ENCODE measurements at regions not wholly inside any gene's neighbourhood (a gene's known extent, or its start where the extent isn't known, plus 50 kb on each side); places are given as distances from the start of the nearest gene placed in this dataset.

GRCh38 chr3:162029736-162030135 is 533.1 kb downstream of the OTOL1 start:
- H3K36me3 ChIP-seq (ENCODE audit: control insufficient read depth, insufficient read depth, low read length) = no peaks in the 10 kb centered on the region
- WGBS (ENCODE audit: insufficient coverage, low lambda C conversion rate) = no CpG with 5 or more reads among the region's 3 CpGs
- H3K27me3 ChIP-seq (ENCODE audit: control insufficient read depth, insufficient read depth, low read length) = no peaks in the 10 kb centered on the region
- H3K9me3 ChIP-seq (ENCODE audit: control insufficient read depth, low read depth, low read length) = no peaks in the 10 kb centered on the region
- H3K27ac ChIP-seq (ENCODE audit: low read length) = no peak overlapping the region
- H3K4me3 ChIP-seq (ENCODE audit: low read length) = no peak overlapping the region
- H3K4me1 ChIP-seq (ENCODE audit: control insufficient read depth, insufficient read depth, low read length) = no peaks in the 10 kb centered on the region
- no peak for DNase-seq

- WGBS (ENCODE audit: insufficient coverage, low lambda C conversion rate) = 86% methylated on average over 1 of the region's 2 CpGs
Measured at GRCh38 chr3:162034368-162034767, 537.8 kb downstream of the OTOL1 start.

GRCh38 chr3:162041622-162042021 is 545.0 kb downstream of the OTOL1 start:
- no peaks in the 10 kb centered on the region for H3K27me3 ChIP-seq (ENCODE audit: control insufficient read depth, insufficient read depth, low read length)
- DNase-seq = no peak
- no peaks in the 10 kb centered on the region for H3K36me3 ChIP-seq (ENCODE audit: control insufficient read depth, insufficient read depth, low read length)
- H3K4me1 ChIP-seq (ENCODE audit: control insufficient read depth, insufficient read depth, low read length) = no peaks in the 10 kb centered on the region
- no peaks in the 10 kb centered on the region for H3K9me3 ChIP-seq (ENCODE audit: control insufficient read depth, low read depth, low read length)
- no peak overlapping the region for H3K27ac ChIP-seq (ENCODE audit: low read length)
- no CpG with 5 or more reads among the region's 1 CpG for WGBS (ENCODE audit: insufficient coverage, low lambda C conversion rate)
- H3K4me3 ChIP-seq (ENCODE audit: low read length) = no peak overlapping the region

More at GRCh38 chr3:162034368-162034767, 537.8 kb downstream of the OTOL1 start:
- no peaks in the 10 kb centered on the region for H3K4me1 ChIP-seq (ENCODE audit: control insufficient read depth, insufficient read depth, low read length)
- no peak overlapping the region for H3K4me3 ChIP-seq (ENCODE audit: low read length)
- DNase-seq = no peak
- H3K27ac ChIP-seq (ENCODE audit: low read length) = no peak overlapping the region
- H3K27me3 ChIP-seq (ENCODE audit: control insufficient read depth, insufficient read depth, low read length) = no peaks in the 10 kb centered on the region
- no peaks in the 10 kb centered on the region for H3K9me3 ChIP-seq (ENCODE audit: control insufficient read depth, low read depth, low read length)
- H3K36me3 ChIP-seq (ENCODE audit: control insufficient read depth, insufficient read depth, low read length) = no peaks in the 10 kb centered on the region

GRCh38 chr3:162052636-162053035 is 556.0 kb downstream of the OTOL1 start:
- Histone ChIP-seq H3K9me3 (ENCODE audit: control insufficient read depth, low read depth, low read length) (no peaks in the 10 kb centered on the region), H3K27me3 (ENCODE audit: control insufficient read depth, insufficient read depth, low read length) (no peaks in the 10 kb centered on the region), H3K4me3 (ENCODE audit: low read length) (no peak overlapping the region), H3K27ac (ENCODE audit: low read length) (no peak overlapping the region), H3K36me3 (ENCODE audit: control insufficient read depth, insufficient read depth, low read length) (no peaks in the 10 kb centered on the region), H3K4me1 (ENCODE audit: control insufficient read depth, insufficient read depth, low read length) (no peaks in the 10 kb centered on the region)
- no peak for DNase-seq

- no peaks in the 10 kb centered on the region for H3K4me1 ChIP-seq (ENCODE audit: control insufficient read depth, insufficient read depth, low read length)
- WGBS (ENCODE audit: insufficient coverage, low lambda C conversion rate) = 100% methylated on average over 2 of the region's 2 CpGs
- H3K9me3 ChIP-seq (ENCODE audit: control insufficient read depth, low read depth, low read length) = no peaks in the 10 kb centered on the region
- no peaks in the 10 kb centered on the region for H3K27me3 ChIP-seq (ENCODE audit: control insufficient read depth, insufficient read depth, low read length)
- no peaks in the 10 kb centered on the region for H3K36me3 ChIP-seq (ENCODE audit: control insufficient read depth, insufficient read depth, low read length)
- DNase-seq = no peak
- no peak overlapping the region for H3K27ac ChIP-seq (ENCODE audit: low read length)
- H3K4me3 ChIP-seq (ENCODE audit: low read length) = no peak overlapping the region
Measured at GRCh38 chr3:162072656-162073164, 576.1 kb downstream of the OTOL1 start.

- no peaks in the 10 kb centered on the region for H3K9me3 ChIP-seq (ENCODE audit: control insufficient read depth, low read depth, low read length)
- no peaks in the 10 kb centered on the region for H3K36me3 ChIP-seq (ENCODE audit: control insufficient read depth, insufficient read depth, low read length)
- WGBS (ENCODE audit: insufficient coverage, low lambda C conversion rate) = 86% methylated on average over 1 of the region's 4 CpGs
- no peaks in the 10 kb centered on the region for H3K4me1 ChIP-seq (ENCODE audit: control insufficient read depth, insufficient read depth, low read length)
- H3K27me3 ChIP-seq (ENCODE audit: control insufficient read depth, insufficient read depth, low read length) = no peaks in the 10 kb centered on the region
- H3K4me3 ChIP-seq (ENCODE audit: low read length) = no peak overlapping the region
- H3K27ac ChIP-seq (ENCODE audit: low read length) = no peak overlapping the region
- DNase-seq = no peak
Measured at GRCh38 chr3:162073422-162073975, 576.9 kb downstream of the OTOL1 start.

- H3K36me3 ChIP-seq (ENCODE audit: control insufficient read depth, insufficient read depth, low read length) = no peaks in the 10 kb centered on the region
- no peak overlapping the region for H3K27ac ChIP-seq (ENCODE audit: low read length)
- no peaks in the 10 kb centered on the region for H3K4me1 ChIP-seq (ENCODE audit: control insufficient read depth, insufficient read depth, low read length)
- H3K4me3 ChIP-seq (ENCODE audit: low read length) = no peak overlapping the region
- no peaks in the 10 kb centered on the region for H3K27me3 ChIP-seq (ENCODE audit: control insufficient read depth, insufficient read depth, low read length)
- no peaks in the 10 kb centered on the region for H3K9me3 ChIP-seq (ENCODE audit: control insufficient read depth, low read depth, low read length)
- no CpG with 5 or more reads among the region's 3 CpGs for WGBS (ENCODE audit: insufficient coverage, low lambda C conversion rate)
- DNase-seq = no peak
Measured at GRCh38 chr3:162077108-162077507, 580.5 kb downstream of the OTOL1 start.

- Histone ChIP-seq H3K9me3 (ENCODE audit: control insufficient read depth, low read depth, low read length) (no peaks in the 10 kb centered on the region), H3K27me3 (ENCODE audit: control insufficient read depth, insufficient read depth, low read length) (no peaks in the 10 kb centered on the region), H3K4me1 (ENCODE audit: control insufficient read depth, insufficient read depth, low read length) (no peaks in the 10 kb centered on the region), H3K27ac (ENCODE audit: low read length) (no peak overlapping the region), H3K4me3 (ENCODE audit: low read length) (no peak overlapping the region), H3K36me3 (ENCODE audit: control insufficient read depth, insufficient read depth, low read length) (no peaks in the 10 kb centered on the region)
- DNase-seq = no peak
- WGBS (ENCODE audit: insufficient coverage, low lambda C conversion rate) = 80% methylated on average over 2 of the region's 5 CpGs
Measured at GRCh38 chr3:162082516-162082915, 585.9 kb downstream of the OTOL1 start.

- H3K4me1 ChIP-seq (ENCODE audit: control insufficient read depth, insufficient read depth, low read length) = no peaks in the 10 kb centered on the region
- no peaks in the 10 kb centered on the region for H3K27me3 ChIP-seq (ENCODE audit: control insufficient read depth, insufficient read depth, low read length)
- no peaks in the 10 kb centered on the region for H3K36me3 ChIP-seq (ENCODE audit: control insufficient read depth, insufficient read depth, low read length)
- no peaks in the 10 kb centered on the region for H3K9me3 ChIP-seq (ENCODE audit: control insufficient read depth, low read depth, low read length)
- H3K4me3 ChIP-seq (ENCODE audit: low read length) = no peak overlapping the region
- 95% methylated on average over 3 of the region's 3 CpGs for WGBS (ENCODE audit: insufficient coverage, low lambda C conversion rate)
- DNase-seq = no peak
- H3K27ac ChIP-seq (ENCODE audit: low read length) = no peak overlapping the region
Measured at GRCh38 chr3:162087361-162087760, 590.8 kb downstream of the OTOL1 start.

- WGBS (ENCODE audit: insufficient coverage, low lambda C conversion rate) = 100% methylated on average over 1 of the region's 3 CpGs
- H3K27ac ChIP-seq (ENCODE audit: low read length) = no peak overlapping the region
- no peaks in the 10 kb centered on the region for H3K4me1 ChIP-seq (ENCODE audit: control insufficient read depth, insufficient read depth, low read length)
- H3K36me3 ChIP-seq (ENCODE audit: control insufficient read depth, insufficient read depth, low read length) = no peaks in the 10 kb centered on the region
- no peaks in the 10 kb centered on the region for H3K27me3 ChIP-seq (ENCODE audit: control insufficient read depth, insufficient read depth, low read length)
- DNase-seq = no peak
- no peak overlapping the region for H3K4me3 ChIP-seq (ENCODE audit: low read length)
- H3K9me3 ChIP-seq (ENCODE audit: control insufficient read depth, low read depth, low read length) = no peaks in the 10 kb centered on the region
Measured at GRCh38 chr3:162092751-162093150, 596.1 kb downstream of the OTOL1 start.

GRCh38 chr3:162094301-162094700 is 597.7 kb downstream of the OTOL1 start:
- no peaks in the 10 kb centered on the region for H3K36me3 ChIP-seq (ENCODE audit: control insufficient read depth, insufficient read depth, low read length)
- no CpG with 5 or more reads among the region's 3 CpGs for WGBS (ENCODE audit: insufficient coverage, low lambda C conversion rate)

More at GRCh38 chr3:162094301-162094700, 597.7 kb downstream of the OTOL1 start:
- Histone ChIP-seq H3K4me3 (ENCODE audit: low read length) (no peak overlapping the region), H3K4me1 (ENCODE audit: control insufficient read depth, insufficient read depth, low read length) (no peaks in the 10 kb centered on the region), H3K27me3 (ENCODE audit: control insufficient read depth, insufficient read depth, low read length) (no peaks in the 10 kb centered on the region), H3K9me3 (ENCODE audit: control insufficient read depth, low read depth, low read length) (no peaks in the 10 kb centered on the region), H3K27ac (ENCODE audit: low read length) (no peak overlapping the region)
- DNase-seq = no peak
